ENCODE measurements at regions not wholly inside any gene's neighbourhood (a gene's known extent, or its start where the extent isn't known, plus 50 kb on each side); places are given as distances from the start of the nearest gene placed in this dataset.

GRCh38 chr2:176507786-176508185, 238.5 kb downstream of the MTX2 start:
- TF ChIP-seq CTCF (IDR thresholded peaks at IDR 0.05) (no peak), SIN3A (IDR thresholded peaks at IDR 0.05; ENCODE audit: borderline replicate concordance, insufficient read depth, low read depth, low read length) (no peak), REST (IDR thresholded peaks at IDR 0.05; ENCODE audit: insufficient read depth in 1 of 2, low read depth in 2 of 2, low read length in 1 of 2) (no peak)
